GM12874 (cell line): ENCODE measurements at regions not wholly inside any gene's neighbourhood (a gene's known extent, or its start where the extent isn't known, plus 50 kb on each side); places are given as distances from the start of the nearest gene placed in this dataset.

Experiments
- CTCF ChIP-seq: IDR thresholded peaks from 2 replicates; pipeline ENCODE4 v1.5.1; 2011; ENCODE audit warnings: low read depth, mild to moderate bottlenecking, control low read depth, low read length, moderate library complexity; ENCODE audit not compliant: insufficient read depth

GRCh38 chr3:159817571-159817970 is 171.1 kb upstream of the IL12A start:
- TF ChIP-seq CTCF, result no peak

- no peak for TF ChIP-seq CTCF
These were observed 170.2 kb upstream of the IL12A start for GRCh38 chr3:159818399-159818798.

- no peak for TF ChIP-seq CTCF
These were observed 169.6 kb upstream of the IL12A start for GRCh38 chr3:159818997-159819500.

- no peak for TF ChIP-seq CTCF
These were observed 169.0 kb upstream of the IL12A start for GRCh38 chr3:159819676-159820075.

GRCh38 chr3:159821110-159821509 is 167.5 kb upstream of the IL12A start:
- no peak for TF ChIP-seq CTCF

- TF ChIP-seq CTCF, result no peak
These were observed 166.9 kb upstream of the IL12A start for GRCh38 chr3:159821736-159822135.

- TF ChIP-seq CTCF, result no peak
These were observed 164.9 kb upstream of the IL12A start for GRCh38 chr3:159823780-159824179.

GRCh38 chr3:159824333-159824732 is 164.3 kb upstream of the IL12A start:
- TF ChIP-seq CTCF, result no peak
